MCF 10A (cell line): ENCODE measurements at regions not wholly inside any gene's neighbourhood (a gene's known extent, or its start where the extent isn't known, plus 50 kb on each side); places are given as distances from the start of the nearest gene placed in this dataset.

Source experiments
- BruUV-seq: library from RNA; stranded (reverse); fragments of 400-500 nt; replicated peaks from 2 replicates; lab custom pipeline; 2021; lab: Mats Ljungman, UMichigan
- CTCF ChIA-PET: fragments of 300-600 bp; sonication (Branson Sonifier 250); formaldehyde crosslinking; extraction: SDS; loops from one replicate; lab custom pipeline; 2021; ENCODE audit warnings: antibody characterized with exemption, inconsistent platforms; lab: Yijun Ruan, JAX
- POLR2A ChIA-PET: fragments of 300-600, 350-650 bp; sonication (Branson Sonifier 250); formaldehyde crosslinking; extraction: SDS; loops from one replicate; lab custom pipeline; 2020; ENCODE audit warnings: antibody characterized with exemption, inconsistent platforms; lab: Yijun Ruan, JAX
- DNase-seq: peaks from one replicate; pipeline ENCODE4 v3.0.0-alpha.2; 2018; ENCODE audit not compliant: unreplicated experiment
- H3K27ac Mint-ChIP-seq: one replicate; pipeline ENCODE4 v1.8.0; 2022; ENCODE audit warnings: mild to moderate bottlenecking, low read depth, mixed read lengths; ENCODE audit not compliant: unreplicated experiment
- H3K27me3 Mint-ChIP-seq: one replicate; pipeline ENCODE4 v1.8.0; 2022; ENCODE audit warnings: mixed read lengths; ENCODE audit not compliant: insufficient read depth, unreplicated experiment
- H3K36me3 Mint-ChIP-seq: one replicate; pipeline ENCODE4 v1.8.0; 2022; ENCODE audit warnings: mild to moderate bottlenecking, moderate library complexity, mixed read lengths; ENCODE audit not compliant: insufficient read depth, unreplicated experiment
- H3K4me1 Mint-ChIP-seq: one replicate; pipeline ENCODE4 v1.8.0; 2022; ENCODE audit warnings: mixed read lengths; ENCODE audit not compliant: insufficient read depth, unreplicated experiment
- H3K4me3 Mint-ChIP-seq: one replicate; pipeline ENCODE4 v1.8.0; 2022; ENCODE audit warnings: mild to moderate bottlenecking, moderate library complexity, mixed read lengths; ENCODE audit not compliant: unreplicated experiment
- H3K9me3 Mint-ChIP-seq: one replicate; pipeline ENCODE4 v1.8.0; 2022; ENCODE audit warnings: mixed read lengths; ENCODE audit not compliant: unreplicated experiment
- intact Hi-C: fragments of 100-400 bp; cut with micrococcal nuclease; formaldehyde crosslinking; loops from 2 replicates; pipeline ENCODE4 v1.14.1; 2022
- TF ChIP-seq, protein P1 (sequence below): fragments of 200-600 bp; IDR thresholded peaks from one replicate; pipeline ENCODE4 v1.8.0; 2022; ENCODE audit warnings: antibody characterized with exemption, mild to moderate bottlenecking; ENCODE audit not compliant: unreplicated experiment

- H3K27me3 Mint-ChIP-seq: peaks cover 8% of the 10 kb centered on the region
- H3K36me3 Mint-ChIP-seq: no peaks in the 10 kb centered on the region
- no peak overlapping the region for H3K4me3 Mint-ChIP-seq
- no TSS peak for BruUV-seq
- ChIA-PET CTCF (interaction anchor here (0.6 to 1.2 kb wide), 2 partner anchors 16 to 91 kb away, joined by 3 to 4 read pairs; no protein-coding TSS in a partner anchor), POLR2A (no interaction called here)
- no peak for DNase-seq
- no peaks in the 10 kb centered on the region for H3K4me1 Mint-ChIP-seq
- intact Hi-C loops: no loop called here
- TF ChIP-seq, protein P1, sequence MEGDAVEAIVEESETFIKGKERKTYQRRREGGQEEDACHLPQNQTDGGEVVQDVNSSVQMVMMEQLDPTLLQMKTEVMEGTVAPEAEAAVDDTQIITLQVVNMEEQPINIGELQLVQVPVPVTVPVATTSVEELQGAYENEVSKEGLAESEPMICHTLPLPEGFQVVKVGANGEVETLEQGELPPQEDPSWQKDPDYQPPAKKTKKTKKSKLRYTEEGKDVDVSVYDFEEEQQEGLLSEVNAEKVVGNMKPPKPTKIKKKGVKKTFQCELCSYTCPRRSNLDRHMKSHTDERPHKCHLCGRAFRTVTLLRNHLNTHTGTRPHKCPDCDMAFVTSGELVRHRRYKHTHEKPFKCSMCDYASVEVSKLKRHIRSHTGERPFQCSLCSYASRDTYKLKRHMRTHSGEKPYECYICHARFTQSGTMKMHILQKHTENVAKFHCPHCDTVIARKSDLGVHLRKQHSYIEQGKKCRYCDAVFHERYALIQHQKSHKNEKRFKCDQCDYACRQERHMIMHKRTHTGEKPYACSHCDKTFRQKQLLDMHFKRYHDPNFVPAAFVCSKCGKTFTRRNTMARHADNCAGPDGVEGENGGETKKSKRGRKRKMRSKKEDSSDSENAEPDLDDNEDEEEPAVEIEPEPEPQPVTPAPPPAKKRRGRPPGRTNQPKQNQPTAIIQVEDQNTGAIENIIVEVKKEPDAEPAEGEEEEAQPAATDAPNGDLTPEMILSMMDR: no peak
- H3K27ac Mint-ChIP-seq: no peak overlapping the region
- peaks cover 16% of the 10 kb centered on the region for H3K9me3 Mint-ChIP-seq
Observed at GRCh38 chr1:229972600-229973296, 94.3 kb upstream of the GALNT2 start.

GRCh38 chr1:229973297-229973612 lies 93.8 kb upstream of the GALNT2 start:
- DNase-seq: no peak
- intact Hi-C loops: no loop called here
- Mint-ChIP-seq H3K36me3 (no peaks in the 10 kb centered on the region), H3K4me1 (no peaks in the 10 kb centered on the region), H3K27ac (no peak overlapping the region), H3K4me3 (no peak overlapping the region), H3K27me3 (peaks cover 3% of the 10 kb centered on the region), H3K9me3 (peaks cover 16% of the 10 kb centered on the region)
- no TSS peak for BruUV-seq
- TF ChIP-seq, protein P1: no peak
- CTCF ChIA-PET: interaction anchor here (0.6 to 1.2 kb wide), 3 partner anchors 10 to 90 kb away, joined by 3 to 4 read pairs (median 3); no protein-coding TSS in a partner anchor
- POLR2A ChIA-PET: no interaction called here

GRCh38 chr1:229975047-229975446 lies 92.0 kb upstream of the GALNT2 start:
- peaks cover 16% of the 10 kb centered on the region for H3K9me3 Mint-ChIP-seq
- TF ChIP-seq, protein P1: no peak
- H3K4me3 Mint-ChIP-seq: no peak overlapping the region
- CTCF ChIA-PET: no interaction called here
- no TSS peak for BruUV-seq
- POLR2A ChIA-PET: interaction anchor here (1.0 kb wide), 1 partner anchor 23 kb away, joined by 5 read pairs; no protein-coding TSS in a partner anchor
- no peaks in the 10 kb centered on the region for H3K4me1 Mint-ChIP-seq
- no peak for DNase-seq
- intact Hi-C loops: no loop called here
- H3K27ac Mint-ChIP-seq: no peak overlapping the region
- H3K27me3 Mint-ChIP-seq: no peaks in the 10 kb centered on the region
- no peaks in the 10 kb centered on the region for H3K36me3 Mint-ChIP-seq

DNA sequence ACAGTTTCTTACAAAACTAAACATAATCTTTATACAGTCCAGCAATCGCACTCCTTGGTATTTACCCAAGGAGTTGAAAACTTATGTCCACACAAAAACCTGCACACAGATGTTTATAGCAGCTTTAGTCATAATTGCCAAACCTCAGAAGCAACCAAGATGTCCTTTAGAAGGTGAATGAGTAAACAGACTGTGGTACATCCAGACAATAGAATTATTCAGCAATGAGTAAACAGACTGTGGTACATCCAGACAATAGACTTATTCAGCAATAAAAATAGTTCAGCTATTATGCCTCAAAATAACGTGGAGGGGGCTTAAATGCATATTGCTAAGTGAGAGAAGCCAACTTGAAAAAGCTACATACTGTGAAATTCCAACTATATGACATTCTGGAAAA lies 87.0 kb upstream of the GALNT2 start:
- Mint-ChIP-seq H3K4me3 (no peak overlapping the region), H3K36me3 (no peaks in the 10 kb centered on the region), H3K27ac (no peak overlapping the region), H3K9me3 (peaks cover 15% of the 10 kb centered on the region), H3K27me3 (no peaks in the 10 kb centered on the region), H3K4me1 (no peaks in the 10 kb centered on the region)
- DNase-seq: peak; percentile 53
- no TSS peak for BruUV-seq
- CTCF ChIA-PET: no interaction called here
- POLR2A ChIA-PET: interaction anchor here (1.2 kb wide), 1 partner anchor 10 kb away, joined by 4 read pairs; no protein-coding TSS in a partner anchor
- intact Hi-C loops: no loop called here
- TF ChIP-seq, protein P1: no peak
